DMS 273 treated with DMSO at 0.1 percent for 48 hours (cell line): ENCODE measurements at regions not wholly inside any gene's neighbourhood (a gene's known extent, or its start where the extent isn't known, plus 50 kb on each side); places are given as distances from the start of the nearest gene placed in this dataset.
A peak's percentile ranks its signal among the peaks of the same experiment; 100 is the strongest.

ENCODE experiments used
- DNase-seq: peaks from one replicate; lab custom pipeline; 2025; lab: John Stamatoyannopoulos, UW

DNA sequence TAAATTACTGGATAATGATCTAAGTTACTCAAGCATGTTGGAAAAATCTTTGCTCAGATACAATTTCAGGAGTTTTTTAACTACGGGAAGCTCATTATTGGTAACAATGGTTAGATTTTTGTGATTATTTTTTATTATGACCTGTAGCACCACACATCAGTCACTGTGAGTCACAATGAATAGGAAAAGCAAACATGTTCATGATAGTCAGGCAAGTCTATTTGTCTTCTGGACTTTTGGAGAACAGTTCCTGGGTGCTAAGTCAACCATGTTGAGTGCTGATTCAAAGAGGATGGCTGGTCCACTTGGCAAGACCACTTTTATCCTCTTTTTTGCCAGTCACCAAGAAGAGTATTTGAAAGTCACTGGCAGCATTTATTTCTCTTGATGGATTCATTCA lies 403.2 kb downstream of the KIF4B start:
- no peak for DNase-seq

- peak; percentile 9 for DNase-seq
These were observed 405.5 kb downstream of the KIF4B start for GRCh38 chr5:155418960-155419579.

DNA sequence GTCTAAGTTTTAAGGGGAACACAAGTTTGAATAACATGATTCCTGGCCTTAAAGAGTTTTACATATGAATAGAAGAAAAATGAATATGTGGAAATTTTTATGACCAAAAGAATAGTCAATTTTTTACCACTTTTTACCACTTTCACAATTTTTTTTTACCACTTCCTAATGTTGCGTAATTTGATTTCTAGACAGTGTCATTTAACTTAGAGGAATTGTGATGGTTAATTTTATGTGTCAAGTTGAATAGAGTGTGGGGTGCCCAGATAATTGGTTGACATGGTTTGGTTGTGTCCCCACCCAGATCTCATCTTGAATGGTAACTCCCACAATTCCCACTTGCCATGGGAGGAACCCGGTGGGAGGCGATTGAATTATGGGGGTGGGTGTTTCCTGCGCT lies 416.6 kb downstream of the KIF4B start:
- no peak for DNase-seq

GRCh38 chr5:155434267-155434666 lies 420.7 kb downstream of the KIF4B start:
- DNase-seq, result no peak

- DNase-seq, result no peak
These were observed 421.1 kb downstream of the KIF4B start for GRCh38 chr5:155434681-155435080.

DNA sequence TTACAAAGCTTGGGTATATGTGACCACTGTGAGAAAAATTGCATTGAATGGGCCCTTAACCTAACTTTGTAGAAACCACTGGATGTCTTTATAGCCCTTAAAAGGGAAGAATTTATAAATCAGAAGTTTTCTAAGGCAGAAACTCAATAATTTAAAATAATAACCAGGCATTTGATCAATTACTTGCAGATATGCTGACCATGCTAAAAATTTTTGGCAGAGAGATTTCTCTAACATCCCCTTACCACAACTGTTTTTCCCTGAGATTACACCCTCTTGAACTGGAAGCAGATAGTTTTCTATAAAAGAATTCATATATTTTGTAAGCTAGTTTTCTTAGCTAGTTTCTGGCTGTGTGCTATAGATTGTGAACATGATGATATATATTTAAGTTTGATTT lies 428.3 kb downstream of the KIF4B start:
- DNase-seq, result no peak

DNA sequence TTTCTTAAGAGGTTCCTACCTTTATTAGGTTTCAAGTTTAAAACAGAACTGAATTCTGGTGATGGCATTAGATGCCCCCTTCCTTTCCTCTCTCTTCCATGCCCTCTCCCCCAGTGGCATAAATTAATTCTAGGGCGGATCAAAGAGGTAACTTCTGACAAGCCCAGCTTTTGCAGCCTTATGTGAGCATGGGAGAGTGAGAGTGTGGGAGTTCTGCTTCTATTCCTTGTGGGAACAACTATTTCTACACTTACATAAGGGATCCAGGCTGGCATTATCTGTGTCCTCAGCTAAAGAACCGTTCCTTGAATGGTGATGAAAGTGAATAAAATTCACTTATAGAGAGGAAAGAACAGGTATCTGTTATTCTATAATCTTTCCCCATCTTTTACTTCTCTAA lies 437.6 kb downstream of the KIF4B start:
- DNase-seq, result no peak

DNA sequence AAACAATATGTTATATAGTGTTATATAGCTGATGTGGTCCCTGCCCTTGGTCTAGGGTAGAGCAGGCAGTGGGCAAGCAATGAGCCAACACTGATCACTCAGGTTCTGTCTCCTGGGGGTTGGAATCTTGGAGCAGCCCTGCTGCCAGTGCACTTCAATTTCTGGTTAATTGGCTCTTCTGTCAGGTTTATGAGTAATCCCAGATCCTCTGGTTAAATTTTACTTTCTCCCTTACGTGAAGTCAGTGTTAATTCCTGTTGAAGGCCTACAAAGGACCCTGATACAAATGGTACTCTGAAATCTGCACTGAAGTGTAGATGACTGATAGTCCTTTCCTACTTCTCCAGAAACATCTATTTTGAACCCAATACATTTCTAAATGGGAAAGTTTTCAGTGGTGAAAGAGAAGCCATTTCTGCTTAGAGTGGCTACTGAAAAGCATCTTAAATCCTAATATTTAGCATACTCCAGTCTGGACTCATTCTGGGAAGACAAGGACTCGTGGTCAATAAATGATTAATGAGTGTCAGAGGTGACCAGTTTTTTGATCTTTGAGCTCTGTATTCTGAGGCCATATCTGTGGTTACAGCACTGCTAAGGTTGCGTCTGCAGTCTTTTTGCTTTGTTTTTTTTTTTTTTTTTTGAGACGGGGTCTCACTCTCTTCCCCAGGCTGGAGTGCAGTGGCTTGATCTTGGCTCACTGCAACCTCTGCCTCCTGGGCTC lies 442.4 kb downstream of the KIF4B start:
- no peak for DNase-seq

- DNase-seq, result no peak
These were observed 446.4 kb downstream of the KIF4B start for GRCh38 chr5:155459889-155460500.

- no peak for DNase-seq
These were observed 447.0 kb downstream of the KIF4B start for GRCh38 chr5:155460501-155460931.

- DNase-seq, result no peak
These were observed 447.7 kb downstream of the KIF4B start for GRCh38 chr5:155461304-155461703.

- no peak for DNase-seq
These were observed 453.3 kb downstream of the KIF4B start for GRCh38 chr5:155466851-155467250.

- peak; percentile 98 for DNase-seq
These were observed 457.5 kb downstream of the KIF4B start for GRCh38 chr5:155471027-155471426.

DNA sequence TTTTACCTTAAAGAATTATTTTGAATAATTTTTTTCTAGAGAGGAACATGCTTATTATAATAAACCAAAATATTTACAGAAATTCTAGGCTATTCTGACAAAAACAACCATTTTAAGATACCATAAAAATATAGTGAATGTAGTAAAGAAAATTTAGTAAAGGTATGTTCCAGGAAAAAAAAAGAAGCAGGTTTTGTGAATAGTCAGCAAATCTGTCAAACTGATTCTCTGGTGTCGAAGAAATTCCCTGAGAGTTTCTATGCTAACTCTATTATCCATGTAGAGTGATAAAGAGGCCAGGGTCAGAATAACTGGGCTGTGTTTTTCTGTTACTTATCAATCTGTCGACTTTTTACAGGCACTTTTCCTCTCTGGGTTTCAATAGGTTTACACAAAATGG lies 459.2 kb downstream of the KIF4B start:
- DNase-seq, result no peak

DNA sequence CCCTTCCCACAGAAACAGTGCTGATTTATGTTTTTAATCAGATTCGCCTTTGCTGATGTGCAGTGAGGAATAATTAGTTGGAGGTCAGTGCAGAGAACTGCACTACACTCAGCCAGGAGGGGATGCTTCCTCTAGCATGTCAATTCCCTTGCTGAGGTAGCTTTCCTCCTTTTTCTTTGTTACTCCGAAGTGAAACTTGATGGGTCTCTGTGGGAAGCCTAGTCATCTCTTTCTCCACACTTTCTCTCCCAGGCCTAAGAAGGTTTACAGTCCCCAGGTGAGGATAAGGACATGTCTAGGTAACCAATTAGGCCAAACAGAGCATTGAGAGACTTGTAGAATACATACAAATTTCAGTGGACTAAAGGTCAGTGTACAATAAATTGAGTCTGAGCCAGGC lies 461.8 kb downstream of the KIF4B start:
- no peak for DNase-seq

- DNase-seq, result no peak
These were observed 467.2 kb downstream of the KIF4B start for GRCh38 chr5:155480731-155481131.

DNA sequence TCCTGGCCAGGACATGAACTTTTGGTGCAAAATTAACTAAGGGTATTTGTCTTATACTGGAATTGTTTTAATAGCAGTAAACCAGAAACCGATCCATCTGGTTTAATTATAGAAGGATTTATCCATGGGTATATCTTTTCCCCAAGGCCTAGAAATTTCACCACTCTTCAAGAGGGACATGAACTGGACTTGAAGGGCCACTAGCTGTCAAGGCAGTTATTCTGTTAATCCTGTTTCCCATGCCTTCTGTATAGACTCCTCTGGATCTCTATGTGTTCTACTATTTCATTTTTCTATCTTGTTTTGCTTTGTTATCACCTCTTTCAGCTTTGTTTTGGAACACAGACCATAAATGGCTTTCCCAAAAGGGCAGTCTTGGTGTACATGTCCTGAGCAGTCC lies 467.6 kb downstream of the KIF4B start:
- DNase-seq, result no peak

GRCh38 chr5:155482428-155482827 lies 468.9 kb downstream of the KIF4B start:
- no peak for DNase-seq

DNA sequence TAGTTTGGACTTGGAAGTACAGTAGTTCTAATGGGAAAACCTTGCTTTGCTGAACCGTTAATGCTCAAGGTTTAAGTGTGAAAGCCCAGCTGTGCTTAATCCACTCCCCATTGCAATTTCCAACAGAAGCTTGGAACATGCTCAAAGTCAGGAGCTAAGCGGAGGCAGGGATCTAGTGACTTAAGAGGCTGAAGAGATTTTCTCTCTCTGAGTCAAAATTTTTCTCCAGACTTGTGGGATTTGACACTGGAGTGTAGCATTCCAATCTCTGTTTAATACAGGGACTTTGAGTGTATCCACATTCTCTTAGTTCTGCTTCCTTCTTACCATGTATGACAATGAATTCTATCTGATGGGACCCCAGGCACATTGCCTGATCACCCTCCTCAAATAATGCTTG lies 471.8 kb downstream of the KIF4B start:
- no peak for DNase-seq

- no peak for DNase-seq
These were observed 476.4 kb downstream of the KIF4B start for GRCh38 chr5:155489949-155490348.

GRCh38 chr5:155492191-155492590 lies 478.6 kb downstream of the KIF4B start:
- DNase-seq, result no peak

GRCh38 chr5:155504606-155505005 lies 491.1 kb downstream of the KIF4B start:
- peak; percentile 91 for DNase-seq

DNA sequence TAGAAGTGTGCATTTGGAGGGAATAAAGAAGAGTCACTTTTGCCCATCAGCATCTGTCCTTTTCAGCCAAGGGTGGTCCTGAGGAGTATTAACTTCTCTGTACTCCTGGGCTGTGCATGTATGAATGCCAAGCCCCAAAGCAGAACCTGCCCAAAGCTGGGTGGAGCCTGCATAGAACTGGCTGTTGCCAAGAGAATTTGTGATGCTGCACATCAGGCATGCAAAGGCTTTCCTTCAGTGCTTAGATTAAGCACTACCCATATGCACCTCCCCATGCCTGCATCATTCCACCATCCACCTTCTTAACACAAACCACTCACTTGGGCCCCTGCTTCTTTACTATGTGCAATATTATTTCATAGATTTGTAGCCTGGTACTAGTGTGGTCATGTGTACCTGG lies 493.8 kb downstream of the KIF4B start:
- DNase-seq, result no peak

DNA sequence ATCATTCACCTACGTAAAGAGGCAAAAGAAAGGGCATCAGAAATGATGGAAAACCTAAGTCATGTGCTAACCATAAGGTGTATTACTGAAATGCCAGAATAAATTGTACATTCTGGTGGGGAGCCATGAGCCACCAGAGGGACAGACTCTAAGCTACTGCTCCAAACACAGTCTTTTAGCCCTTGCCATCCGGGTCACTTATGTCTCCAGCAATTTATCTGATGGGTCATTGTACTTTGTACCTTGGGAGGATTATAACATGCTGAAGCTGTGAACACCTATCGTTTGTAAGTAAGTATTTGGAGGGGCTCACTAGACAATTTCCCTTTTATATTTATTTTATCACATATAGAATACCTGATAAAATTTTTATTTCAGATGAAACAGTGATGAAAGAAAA lies 495.1 kb downstream of the KIF4B start:
- DNase-seq, result no peak
